GM23338 (cell line): ENCODE measurements at regions not wholly inside any gene's neighbourhood (a gene's known extent, or its start where the extent isn't known, plus 50 kb on each side); places are given as distances from the start of the nearest gene placed in this dataset.
"Not testable (repeated sequence)": the region's sequence is repeated elsewhere in the genome, so short reads cannot be mapped to it uniquely, and the experiment has no call there.

Source experiments
- ATAC-seq: fragments of 200-7000 bp; cut with Tn5 transposase; 3 replicates; pipeline ENCODE4 v1.9.1; 2020
- DNase-seq: peaks from one replicate; pipeline ENCODE4 v3.0.0-alpha.2; 2015; ENCODE audit warnings: low spot score
- H2AFZ ChIP-seq: fragments of 200-600 bp; sonication (generic); 2 replicates; pipeline ENCODE4 v1.8.0; 2016; ENCODE audit warnings: antibody characterized with exemption, mild to moderate bottlenecking, moderate library complexity
- H3F3A ChIP-seq: fragments of 200-600 bp; sonication (generic); replicated peaks from 2 replicates; pipeline ENCODE4 v1.8.0; 2017; ENCODE audit warnings: antibody characterized with exemption, mixed run types, low read depth
- H3K27ac ChIP-seq: fragments of 200-600 bp; sonication (generic); 2 replicates; pipeline ENCODE4 v1.6.1; 2016; ENCODE audit warnings: low read depth
- H3K27me3 ChIP-seq: fragments of 200-600 bp; sonication (generic); 2 replicates; pipeline ENCODE4 v1.8.0; 2016; ENCODE audit warnings: mild to moderate bottlenecking, mixed run types, moderate library complexity; ENCODE audit not compliant: insufficient read depth
- H3K36me3 ChIP-seq: fragments of 200-600 bp; sonication (generic); 2 replicates; pipeline ENCODE4 v1.8.0; 2016; ENCODE audit warnings: mild to moderate bottlenecking; ENCODE audit not compliant: insufficient read depth
- H3K4me1 ChIP-seq: fragments of 200-600 bp; sonication (generic); 2 replicates; pipeline ENCODE4 v1.8.0; 2016; ENCODE audit warnings: mild to moderate bottlenecking, moderate library complexity; ENCODE audit not compliant: insufficient read depth
- H3K4me2 ChIP-seq: fragments of 200-600 bp; sonication (generic); 2 replicates; pipeline ENCODE4 v1.7.1; 2017; ENCODE audit warnings: mixed run types
- H3K4me3 ChIP-seq: fragments of 200-600 bp; sonication (generic); 2 replicates; pipeline ENCODE4 v1.6.1; 2016; ENCODE audit warnings: mixed run types
- H3K79me2 ChIP-seq: fragments of 200-600 bp; sonication (generic); replicated peaks from 2 replicates; pipeline ENCODE4 v1.8.0; 2017; ENCODE audit warnings: mild to moderate bottlenecking; ENCODE audit not compliant: insufficient read depth
- H3K9me2 ChIP-seq: fragments of 200-600 bp; sonication (generic); 2 replicates; pipeline ENCODE4 v1.8.0; 2017; ENCODE audit not compliant: insufficient read depth
- H4K20me1 ChIP-seq: fragments of 200-600 bp; sonication (generic); replicated peaks from 2 replicates; pipeline ENCODE4 v1.8.0; 2017; ENCODE audit warnings: mild to moderate bottlenecking; ENCODE audit not compliant: insufficient read depth
- H3K27ac Mint-ChIP-seq: 2 replicates; pipeline ENCODE4 v1.8.0; 2020; ENCODE audit warnings: inconsistent platforms, mild to moderate bottlenecking, moderate library complexity, mixed read lengths
- H3K27me3 Mint-ChIP-seq: 3 replicates; pipeline ENCODE4 v1.8.0; 2022; ENCODE audit warnings: low read depth, mild to moderate bottlenecking, moderate library complexity, mixed read lengths, inconsistent platforms; ENCODE audit not compliant: insufficient read depth, poor library complexity
- H3K36me3 Mint-ChIP-seq: 3 replicates; pipeline ENCODE4 v1.8.0; 2021; ENCODE audit warnings: low read depth, mild to moderate bottlenecking, inconsistent platforms, moderate library complexity, mixed read lengths
- H3K4me1 Mint-ChIP-seq: 3 replicates; pipeline ENCODE4 v1.8.0; 2020; ENCODE audit warnings: mild to moderate bottlenecking, inconsistent platforms, mixed read lengths
- H3K4me3 Mint-ChIP-seq: 3 replicates; pipeline ENCODE4 v1.8.0; 2021; ENCODE audit warnings: moderate library complexity, mild to moderate bottlenecking, inconsistent platforms, mixed read lengths
- H3K9me3 Mint-ChIP-seq: 3 replicates; pipeline ENCODE4 v1.8.0; 2020; ENCODE audit warnings: moderate library complexity, mild to moderate bottlenecking, inconsistent platforms, mixed read lengths
- ETS1 ChIP-seq: IDR thresholded peaks from 2 replicates; pipeline ENCODE4 v1.6.1; 2016; ENCODE audit warnings: antibody characterized with exemption
- EZH2 ChIP-seq: fragments of 200-600 bp; sonication (generic); IDR thresholded peaks from one replicate; pipeline ENCODE4 v1.8.0; 2017; ENCODE audit warnings: antibody characterized with exemption, mild to moderate bottlenecking, low read depth; ENCODE audit not compliant: unreplicated experiment
- POLR2AphosphoS5 ChIP-seq: IDR thresholded peaks from 2 replicates; pipeline ENCODE4 v1.6.1; 2016; ENCODE audit warnings: antibody characterized with exemption, low read depth
- ZNF114 ChIP-seq: fragments of 250-450 bp; sonication (Bioruptor Pico); IDR thresholded peaks from 2 replicates; pipeline ENCODE4 v1.5.0; 2020; ENCODE audit warnings: mild to moderate bottlenecking, moderate library complexity
- ZNF331 ChIP-seq: fragments of 250-450 bp; sonication (Bioruptor Pico); IDR thresholded peaks from 2 replicates; pipeline ENCODE4 v1.5.0; 2020; ENCODE audit warnings: low read depth, mild to moderate bottlenecking, moderate library complexity
- ZNF462 ChIP-seq: fragments of 250-450 bp; sonication (Bioruptor Pico); IDR thresholded peaks from 2 replicates; pipeline ENCODE4 v1.5.0; 2020; ENCODE audit warnings: mild to moderate bottlenecking, moderate library complexity

- no peak for TF ChIP-seq POLR2AphosphoS5
- TF ChIP-seq ZNF462, result no peak
- TF ChIP-seq ETS1, result no peak
- no peak for TF ChIP-seq ZNF331 (CRISPR knock-in tag)
- TF ChIP-seq ZNF114 (CRISPR knock-in tag), result no peak
- no peak for TF ChIP-seq EZH2
These were observed 351.1 kb upstream of the CD180 start (continued) for GRCh38 chr5:67547682-67548081.

GRCh38 chr5:67544942-67545341 is 348.3 kb upstream of the CD180 start:
- H3K27ac ChIP-seq, H3F3A ChIP-seq, H3K4me1 ChIP-seq, H3K27me3 ChIP-seq, H4K20me1 ChIP-seq, H3K4me3 Mint-ChIP-seq, H3K4me3 ChIP-seq, H3K79me2 ChIP-seq, H3K36me3 ChIP-seq, H3K27ac Mint-ChIP-seq, H3K4me2 ChIP-seq, ATAC-seq, H3K36me3 Mint-ChIP-seq, H3K4me1 Mint-ChIP-seq, H3K9me3 Mint-ChIP-seq, H2AFZ ChIP-seq, DNase-seq, H3K9me2 ChIP-seq, H3K27me3 Mint-ChIP-seq: not testable (repeated sequence)
